Central memory CD4-positive, alpha-beta T cell (primary cell): ENCODE measurements at regions not wholly inside any gene's neighbourhood (a gene's known extent, or its start where the extent isn't known, plus 50 kb on each side); places are given as distances from the start of the nearest gene placed in this dataset.

ENCODE experiments used
- DNase-seq: peaks from one replicate; pipeline ENCODE4 v3.0.0; 2022

GRCh38 chr5:158145827-158146226, 286.9 kb upstream of the CLINT1 start:
- no peak for DNase-seq

GRCh38 chr5:158143081-158143480, 284.1 kb upstream of the CLINT1 start:
- no peak for DNase-seq

- no peak for DNase-seq
Observed at GRCh38 chr5:158142156-158142555, 283.2 kb upstream of the CLINT1 start.

- DNase-seq, result no peak
Observed at GRCh38 chr5:158140120-158140731, 281.3 kb upstream of the CLINT1 start.

- no peak for DNase-seq
Observed at GRCh38 chr5:158139161-158139560, 280.2 kb upstream of the CLINT1 start.

GRCh38 chr5:158135682-158136179, 276.8 kb upstream of the CLINT1 start:
- DNase-seq, result no peak

- no peak for DNase-seq
Observed at GRCh38 chr5:158133369-158133768, 274.4 kb upstream of the CLINT1 start.

GRCh38 chr5:158127536-158127935, 268.6 kb upstream of the CLINT1 start:
- no peak for DNase-seq

GRCh38 chr5:158126442-158127405, 267.8 kb upstream of the CLINT1 start:
- DNase-seq, result no peak

- DNase-seq, result no peak
Observed at GRCh38 chr5:158124606-158125316, 265.8 kb upstream of the CLINT1 start.

- no peak for DNase-seq
Observed at GRCh38 chr5:158123595-158123994, 264.6 kb upstream of the CLINT1 start.

- no peak for DNase-seq
Observed at GRCh38 chr5:158121678-158122077, 262.7 kb upstream of the CLINT1 start.

- no peak for DNase-seq
Observed at GRCh38 chr5:158120760-158121159, 261.8 kb upstream of the CLINT1 start.

- no peak for DNase-seq
Observed at GRCh38 chr5:158119961-158120723, 261.2 kb upstream of the CLINT1 start.

- DNase-seq, result no peak
Observed at GRCh38 chr5:158117467-158118160, 258.7 kb upstream of the CLINT1 start.

- no peak for DNase-seq
Observed at GRCh38 chr5:158116965-158117364, 258.0 kb upstream of the CLINT1 start.

GRCh38 chr5:158115468-158115867, 256.5 kb upstream of the CLINT1 start:
- DNase-seq, result no peak

GRCh38 chr5:158108177-158108576, 249.2 kb upstream of the CLINT1 start:
- no peak for DNase-seq

GRCh38 chr5:158100373-158100888, 241.5 kb upstream of the CLINT1 start:
- DNase-seq, result no peak

GRCh38 chr5:158099571-158100105, 240.7 kb upstream of the CLINT1 start:
- DNase-seq, result no peak

- DNase-seq, result no peak
Observed at GRCh38 chr5:158096835-158097234, 237.9 kb upstream of the CLINT1 start.
